Esophagus muscularis mucosa (tissue), 4 donors: ENCODE measurements at regions not wholly inside any gene's neighbourhood (a gene's known extent, or its start where the extent isn't known, plus 50 kb on each side); places are given as distances from the start of the nearest gene placed in this dataset.

Experiments used
- EP300 ChIP-seq: sonication (generic); formaldehyde crosslinking; IDR thresholded peaks from one replicate; pipeline ENCODE4 v1.6.1; 2017; ENCODE audit warnings: antibody characterized with exemption
- POLR2A ChIP-seq: fragments of 450-650 bp; IDR thresholded peaks from one replicate; pipeline ENCODE4 v1.6.1; 2017; ENCODE audit warnings: antibody characterized with exemption, moderate library complexity, mild to moderate bottlenecking, low read depth
- POLR2AphosphoS5 ChIP-seq, 2 donors: sonication (generic); formaldehyde crosslinking; IDR thresholded peaks; one replicate each; pipeline ENCODE4 v1.6.1; 2017; ENCODE audit warnings: antibody characterized with exemption in 2 of 2
- TF ChIP-seq, protein P1 (sequence below), 3 experiments: fragments of 200-600 bp in 2 of 3; fragments of 450-650 bp in 1 of 3; sonication (generic) in 2 of 3; IDR thresholded peaks; one replicate each; pipeline ENCODE4 v1.5.1; 2017 to 2019; ENCODE audit warnings: antibody characterized with exemption in 3 of 3, mild to moderate bottlenecking in 2 of 3, moderate library complexity in 1 of 3

DNA sequence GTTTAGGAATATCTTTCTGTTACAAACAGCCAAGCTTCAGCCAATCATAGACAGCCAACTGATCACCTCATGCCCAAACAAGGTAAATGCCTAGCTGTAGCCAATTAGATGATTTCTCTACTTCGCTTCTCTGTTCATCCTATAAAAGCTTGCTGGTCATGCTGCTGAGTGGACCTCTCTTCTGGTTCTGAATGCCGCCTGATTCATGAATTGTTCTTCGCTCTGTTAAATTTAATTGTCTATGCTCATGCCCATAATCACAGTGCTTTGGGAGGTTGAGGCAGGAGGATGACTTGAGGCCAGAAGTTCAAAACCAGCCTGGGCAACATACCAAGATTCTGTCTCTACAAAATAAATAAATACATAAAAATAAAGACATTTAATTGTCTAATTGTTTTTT is 698.1 kb upstream of the NRP1 start:
- TF ChIP-seq POLR2AphosphoS5 (IDR thresholded peaks at IDR 0.05) (no peak), POLR2A (no peak), EP300 (no peak)
- TF ChIP-seq, protein P1, sequence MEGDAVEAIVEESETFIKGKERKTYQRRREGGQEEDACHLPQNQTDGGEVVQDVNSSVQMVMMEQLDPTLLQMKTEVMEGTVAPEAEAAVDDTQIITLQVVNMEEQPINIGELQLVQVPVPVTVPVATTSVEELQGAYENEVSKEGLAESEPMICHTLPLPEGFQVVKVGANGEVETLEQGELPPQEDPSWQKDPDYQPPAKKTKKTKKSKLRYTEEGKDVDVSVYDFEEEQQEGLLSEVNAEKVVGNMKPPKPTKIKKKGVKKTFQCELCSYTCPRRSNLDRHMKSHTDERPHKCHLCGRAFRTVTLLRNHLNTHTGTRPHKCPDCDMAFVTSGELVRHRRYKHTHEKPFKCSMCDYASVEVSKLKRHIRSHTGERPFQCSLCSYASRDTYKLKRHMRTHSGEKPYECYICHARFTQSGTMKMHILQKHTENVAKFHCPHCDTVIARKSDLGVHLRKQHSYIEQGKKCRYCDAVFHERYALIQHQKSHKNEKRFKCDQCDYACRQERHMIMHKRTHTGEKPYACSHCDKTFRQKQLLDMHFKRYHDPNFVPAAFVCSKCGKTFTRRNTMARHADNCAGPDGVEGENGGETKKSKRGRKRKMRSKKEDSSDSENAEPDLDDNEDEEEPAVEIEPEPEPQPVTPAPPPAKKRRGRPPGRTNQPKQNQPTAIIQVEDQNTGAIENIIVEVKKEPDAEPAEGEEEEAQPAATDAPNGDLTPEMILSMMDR (IDR thresholded peaks at IDR 0.05), result no peak
